NCI-H1417 treated with DMSO at 0.1 percent for 48 hours (cell line): ENCODE measurements at regions not wholly inside any gene's neighbourhood (a gene's known extent, or its start where the extent isn't known, plus 50 kb on each side); places are given as distances from the start of the nearest gene placed in this dataset.
A peak's percentile ranks its signal among the peaks of the same experiment; 100 is the strongest.
"Not testable (repeated sequence)": the region's sequence is repeated elsewhere in the genome, so short reads cannot be mapped to it uniquely, and the experiment has no call there.

Experiments used
- DNase-seq: peaks from one replicate; lab custom pipeline; 2025; lab: John Stamatoyannopoulos, UW

DNA sequence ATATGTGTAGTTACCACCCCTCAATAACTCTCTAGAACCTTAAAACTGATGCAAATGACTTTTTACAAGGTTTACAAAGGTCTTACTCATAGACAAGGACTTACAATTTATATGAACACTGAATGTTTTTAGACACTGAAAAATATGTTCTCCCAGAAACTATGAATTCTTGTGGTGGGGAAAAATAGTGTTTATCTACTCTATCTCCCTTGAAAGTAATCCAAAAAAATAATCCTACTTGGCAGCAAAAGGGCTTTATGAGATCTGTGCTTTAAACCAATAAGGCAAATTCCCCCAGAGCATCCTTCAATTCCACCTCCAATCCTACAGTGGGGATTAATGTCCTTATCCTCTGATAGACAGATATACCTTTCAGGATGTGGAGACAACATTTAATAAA, 1984.1 kb upstream of the RAG2 start:
- no peak for DNase-seq

DNA sequence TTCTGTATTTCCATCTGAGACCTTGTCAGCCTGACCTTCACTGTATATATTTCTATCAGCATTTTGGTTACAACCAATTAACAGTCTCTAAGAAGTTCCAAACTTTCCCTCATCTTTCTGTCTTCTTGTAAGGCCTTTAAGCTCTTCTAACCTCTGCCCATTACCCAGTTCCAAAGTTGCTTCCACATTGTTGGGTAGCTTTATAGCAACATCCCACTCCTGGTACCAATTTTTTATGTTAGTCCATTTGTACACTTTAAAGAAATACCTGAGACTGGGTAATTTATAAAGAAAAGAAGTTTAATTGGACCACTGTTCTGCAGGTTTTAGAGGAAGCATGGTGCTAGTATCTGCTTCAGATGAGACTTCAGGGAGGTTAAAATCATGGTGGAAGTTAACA, 1979.7 kb upstream of the RAG2 start:
- DNase-seq = no peak

DNA sequence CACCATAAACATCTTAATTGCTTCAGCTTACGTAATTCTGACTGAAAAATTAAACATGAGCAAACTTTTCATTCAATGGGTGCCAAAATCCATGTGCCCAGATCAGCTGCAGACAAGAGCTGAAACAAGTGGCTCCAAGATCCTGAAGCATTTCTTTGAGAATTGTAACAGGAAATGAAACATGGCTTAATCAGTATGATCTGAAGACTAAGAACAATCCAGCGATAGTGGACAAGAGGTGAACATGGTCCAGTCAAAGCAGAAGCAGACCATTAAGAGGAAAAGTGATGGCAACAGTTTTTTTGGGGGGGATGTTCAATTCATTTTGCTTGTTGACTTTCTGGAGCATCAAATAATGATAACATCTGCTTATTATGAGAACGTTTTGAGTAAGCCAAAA, 1964.5 kb upstream of the RAG2 start:
- DNase-seq = no peak

DNA sequence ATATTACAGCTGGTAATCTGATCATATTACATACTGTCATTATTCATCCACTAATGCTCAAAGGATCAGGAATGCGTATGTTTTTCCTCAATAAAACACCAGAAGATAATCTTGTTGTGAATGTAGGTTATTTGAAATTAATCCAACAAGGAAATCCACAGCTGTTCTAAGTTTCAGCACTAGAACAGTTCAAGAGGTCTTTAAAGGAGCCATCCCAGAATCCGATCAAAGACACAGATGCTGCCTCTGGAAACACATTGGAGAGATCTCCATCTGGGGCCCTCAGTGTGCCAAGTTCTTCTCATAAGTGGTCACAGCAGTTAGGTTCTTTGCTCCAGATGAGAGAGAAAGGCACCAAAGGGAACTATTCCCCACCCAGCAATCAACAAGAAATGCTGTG, 1955.1 kb upstream of the RAG2 start:
- no peak for DNase-seq

DNA sequence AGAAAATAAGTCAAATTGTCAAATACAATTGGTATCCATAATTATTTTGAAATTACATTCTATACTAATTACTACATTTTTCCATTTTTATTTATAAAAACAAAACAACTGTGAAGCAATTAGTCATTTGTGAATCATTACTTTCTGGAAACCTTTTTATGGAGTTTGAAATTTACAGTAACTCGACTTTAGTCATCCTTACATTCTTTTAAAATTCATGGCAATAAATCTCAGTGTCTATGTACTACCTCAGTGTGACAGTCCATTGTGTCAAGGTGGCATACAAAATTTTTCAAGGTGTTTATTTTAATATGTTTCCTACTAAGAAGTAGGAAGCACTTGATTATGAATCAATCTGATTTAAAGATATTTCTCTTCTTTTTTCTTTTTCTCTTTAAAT, 1949.4 kb upstream of the RAG2 start:
- DNase-seq = no peak

DNA sequence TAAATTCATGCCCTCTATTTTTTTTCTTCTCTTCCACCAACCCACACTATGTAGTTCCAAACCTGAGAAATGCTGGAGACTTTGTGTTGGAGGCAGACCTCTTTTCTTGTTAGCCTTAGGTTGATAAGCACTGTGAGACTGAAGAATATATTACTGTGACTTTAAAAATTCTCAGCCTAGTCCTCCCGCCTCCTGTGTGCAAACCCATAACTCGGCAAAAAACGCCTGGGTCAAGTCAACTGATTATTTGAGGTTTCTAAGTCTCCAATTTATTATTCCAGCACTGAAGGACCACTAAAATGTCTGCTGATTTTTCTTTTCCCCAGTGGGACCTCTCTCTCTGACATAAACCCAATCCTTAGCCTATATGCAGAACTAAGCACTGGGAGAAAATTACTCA, 1946.0 kb upstream of the RAG2 start:
- no peak for DNase-seq

DNA sequence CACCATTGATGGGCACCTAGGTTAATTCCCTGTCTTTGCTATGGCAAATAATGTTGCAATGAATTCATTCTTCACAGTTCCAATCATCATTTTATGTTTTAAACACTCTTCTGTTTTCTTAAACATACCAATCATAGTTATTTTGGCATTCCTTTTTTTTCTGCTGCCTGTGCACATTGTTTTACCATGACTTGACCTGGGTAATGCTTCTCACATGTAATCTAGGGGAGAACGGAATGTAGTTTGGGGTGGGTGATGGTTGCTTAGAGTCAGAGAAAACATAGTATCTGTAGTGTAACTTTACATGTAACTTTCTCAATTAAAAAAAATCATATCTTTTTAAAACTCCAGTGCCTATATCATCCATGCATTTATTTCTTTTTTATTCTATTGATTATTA, 1945.3 kb upstream of the RAG2 start:
- DNase-seq = no peak

DNA sequence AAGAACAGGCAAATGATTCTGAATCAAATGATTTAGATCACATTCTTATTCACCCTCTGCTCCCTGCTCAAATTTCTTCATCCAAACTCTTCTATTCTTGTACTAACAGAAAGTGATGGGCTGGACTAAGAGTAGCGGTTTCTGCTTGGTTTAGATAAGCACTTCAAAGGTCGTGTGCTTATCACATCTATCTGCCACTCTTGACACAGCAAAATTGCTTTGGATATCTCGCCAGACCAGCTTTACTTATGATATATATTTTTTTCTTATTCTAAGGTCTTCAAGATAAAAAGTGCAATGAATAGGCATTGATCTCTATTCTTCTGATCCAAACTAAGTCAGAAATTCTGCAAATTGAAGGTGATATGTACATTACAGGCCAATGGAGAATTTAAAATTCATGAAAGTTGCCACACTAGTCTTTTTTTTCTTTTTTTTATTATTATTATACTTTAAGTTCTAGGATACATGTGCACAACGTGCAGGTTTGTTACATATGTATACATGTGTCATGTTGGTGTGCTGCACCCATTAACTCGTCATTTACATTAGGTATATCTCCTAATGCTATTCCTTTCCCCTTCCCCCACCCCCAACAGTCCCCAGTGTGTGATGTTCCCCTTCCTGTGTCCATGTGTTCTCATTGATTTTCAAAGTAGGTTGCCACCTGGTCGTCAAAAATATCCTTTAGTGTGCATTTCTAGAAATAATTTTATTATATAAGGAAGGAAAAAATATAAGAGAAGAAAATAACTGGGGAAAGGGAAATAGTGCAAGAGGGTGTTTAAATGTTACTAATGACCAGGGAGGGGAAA, 1941.0 kb upstream of the RAG2 start:
- no peak for DNase-seq

DNA sequence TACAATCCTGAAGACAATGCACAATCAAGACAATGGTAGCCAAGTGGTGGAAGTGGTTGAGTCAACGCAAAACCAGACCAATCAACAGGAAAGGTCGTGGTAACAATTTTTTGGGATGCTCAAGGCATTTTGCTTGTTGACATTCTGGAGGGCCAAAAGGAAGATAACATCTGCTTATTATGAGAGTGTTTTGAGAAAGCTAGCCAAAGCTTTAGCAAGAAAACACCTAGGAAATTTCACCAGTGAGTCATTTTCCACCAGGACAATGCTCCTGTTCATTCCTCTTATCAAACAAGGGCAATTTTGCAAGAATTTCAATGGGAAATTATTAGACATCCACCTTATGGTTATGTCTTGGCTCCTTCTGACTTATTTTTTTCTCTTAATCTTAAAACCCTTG, 1932.2 kb upstream of the RAG2 start:
- DNase-seq = no peak

DNA sequence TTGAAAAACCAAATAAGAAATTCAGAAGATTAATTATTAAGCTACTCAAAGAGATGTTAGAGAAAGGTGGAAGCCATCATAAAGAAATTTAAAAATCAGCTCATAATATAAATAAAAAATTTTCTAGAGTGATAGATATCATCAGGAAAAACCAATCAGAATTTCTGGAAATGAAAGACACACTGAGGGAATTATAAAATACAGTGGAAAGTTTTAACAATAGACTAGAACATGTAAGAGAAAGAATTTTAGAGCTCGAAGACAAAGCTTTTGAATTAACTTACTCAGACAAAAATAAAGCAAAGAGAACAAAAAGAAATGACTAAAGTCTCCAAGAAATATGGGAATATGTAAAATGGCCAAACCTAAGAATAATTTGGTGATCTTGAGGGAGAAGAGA, 1926.9 kb upstream of the RAG2 start:
- no peak for DNase-seq

DNA sequence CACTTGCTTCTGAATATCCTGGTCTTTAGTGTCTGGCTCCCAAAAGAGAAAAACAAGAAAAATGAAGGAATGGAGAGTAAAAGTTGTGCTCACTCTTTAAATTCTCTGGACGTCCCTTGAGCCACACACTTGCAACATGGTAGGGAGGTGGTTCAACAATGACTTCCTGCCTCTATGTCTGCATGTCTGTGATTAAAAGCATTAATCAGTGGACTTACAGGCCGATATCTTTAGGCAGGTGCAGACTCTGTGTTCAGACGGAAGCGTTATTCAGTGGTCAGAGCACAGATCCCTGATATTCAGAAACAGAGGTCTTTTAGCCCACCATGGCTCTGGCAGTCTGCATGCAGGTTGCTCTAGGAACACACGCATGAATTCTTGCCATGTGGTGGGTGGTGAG, 1920.0 kb upstream of the RAG2 start:
- no peak for DNase-seq

DNA sequence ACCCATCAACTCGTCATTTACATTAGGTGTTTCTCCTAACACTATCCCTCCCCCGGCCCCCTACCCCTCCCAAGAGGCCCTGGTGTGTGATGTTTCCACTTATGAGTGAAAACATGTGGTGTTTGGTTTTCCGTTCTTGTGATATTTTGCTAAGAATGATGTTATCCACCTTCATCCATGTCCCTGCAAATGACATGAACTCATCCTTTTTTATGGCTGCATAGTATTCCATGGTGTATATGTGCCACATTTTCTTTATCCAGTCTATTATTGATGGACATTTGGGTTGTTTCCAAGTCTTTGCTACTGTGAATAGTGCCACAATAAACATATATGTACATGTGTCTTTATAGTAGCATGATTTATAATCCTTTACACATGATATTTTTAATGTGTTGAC, 1914.8 kb upstream of the RAG2 start:
- DNase-seq = not testable (repeated sequence)

DNA sequence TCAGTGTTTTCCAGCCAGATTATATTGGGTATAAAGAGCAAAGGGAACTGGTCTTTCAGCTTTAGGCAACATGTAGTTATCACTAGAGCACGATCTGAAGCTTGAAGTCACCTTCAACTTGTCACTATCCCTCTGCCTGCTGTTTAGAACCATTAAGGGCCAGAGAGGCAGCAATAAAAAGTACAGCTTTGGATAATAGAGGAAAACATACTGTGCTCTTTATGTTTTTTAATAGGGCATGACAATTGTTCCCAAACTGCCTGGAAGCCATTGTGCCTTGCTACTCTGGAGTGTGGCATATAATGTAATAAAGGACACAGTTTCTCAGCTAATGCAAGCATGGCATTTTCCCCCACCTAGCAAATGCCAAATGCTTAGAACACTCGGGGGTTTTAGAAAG, 1912.0 kb upstream of the RAG2 start:
- DNase-seq = peak; percentile 35

DNA sequence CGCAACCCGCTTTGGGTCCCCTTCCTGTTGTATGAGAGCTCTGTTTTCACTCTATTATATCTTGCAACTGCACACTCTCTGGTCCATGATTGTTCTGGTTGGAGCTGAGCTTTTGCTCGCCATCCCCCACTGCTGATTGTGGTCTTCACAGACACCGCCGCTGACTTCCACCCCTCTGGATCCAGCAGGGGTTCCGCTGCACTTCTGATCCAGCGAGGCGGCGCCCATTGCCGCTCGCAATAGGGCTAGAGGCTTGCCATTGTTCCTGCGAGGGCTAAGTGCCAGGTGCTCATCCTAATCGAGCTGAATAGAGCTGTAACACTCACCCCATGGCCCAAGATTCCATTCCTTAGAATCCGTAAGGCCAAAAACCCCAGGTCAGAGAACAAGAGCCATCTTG, 1905.8 kb upstream of the RAG2 start:
- DNase-seq = no peak

DNA sequence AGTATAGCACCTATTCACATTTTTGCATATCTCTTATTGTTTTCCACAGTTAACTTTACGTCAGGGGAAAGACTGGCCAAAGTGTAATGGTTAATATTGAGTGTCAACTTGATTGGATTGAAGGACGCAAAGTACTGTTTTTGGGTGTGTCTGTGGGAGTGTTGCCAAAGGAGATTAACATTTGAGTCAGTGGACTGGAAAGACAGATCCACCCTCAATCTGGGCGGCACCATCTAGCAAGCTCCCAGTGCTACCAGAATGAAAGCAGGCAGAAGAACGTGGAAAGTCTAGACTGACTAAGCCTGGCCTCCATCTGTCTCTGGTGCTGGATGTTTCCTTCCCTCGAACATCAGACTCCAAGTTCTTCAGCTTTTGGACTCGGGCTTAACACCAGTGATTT, 1900.7 kb upstream of the RAG2 start:
- no peak for DNase-seq

DNA sequence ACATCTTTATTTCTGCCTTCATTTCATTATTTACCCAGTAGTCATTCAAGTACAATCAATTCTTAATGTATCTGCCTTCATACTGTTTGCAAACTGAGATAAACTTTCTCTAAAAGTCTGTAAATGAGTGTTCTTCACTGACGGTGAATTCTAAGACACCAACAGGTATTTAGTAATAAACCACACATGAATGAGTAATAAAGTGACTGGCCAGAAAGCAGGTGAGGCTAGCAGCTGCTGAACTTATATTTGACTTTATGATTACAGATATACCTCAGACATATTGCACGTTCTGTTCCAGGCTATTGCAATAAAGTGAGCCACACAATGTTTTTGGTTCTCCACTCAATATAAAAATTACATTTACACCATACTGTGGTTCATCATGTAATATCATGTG, 1894.0 kb upstream of the RAG2 start:
- DNase-seq = no peak

DNA sequence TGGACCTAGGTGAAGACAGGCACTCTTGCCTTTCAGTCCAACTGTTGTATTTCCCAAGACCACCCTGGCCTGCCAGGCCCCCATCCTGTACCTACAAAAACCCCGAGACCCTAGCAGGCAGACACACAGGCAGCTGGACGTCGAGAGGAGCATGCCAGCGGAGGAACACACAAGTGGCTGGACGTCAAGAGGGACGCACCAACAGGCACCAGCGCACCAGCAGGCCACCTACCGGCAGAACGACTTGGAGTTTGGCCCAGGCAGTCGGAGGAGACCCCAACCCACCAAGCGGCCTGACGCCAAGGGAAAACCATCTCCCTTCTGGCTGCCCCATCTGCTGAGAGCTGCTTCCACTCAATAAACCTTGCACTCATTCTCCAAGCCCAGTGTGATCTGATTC, 1883.4 kb upstream of the RAG2 start:
- no peak for DNase-seq

DNA sequence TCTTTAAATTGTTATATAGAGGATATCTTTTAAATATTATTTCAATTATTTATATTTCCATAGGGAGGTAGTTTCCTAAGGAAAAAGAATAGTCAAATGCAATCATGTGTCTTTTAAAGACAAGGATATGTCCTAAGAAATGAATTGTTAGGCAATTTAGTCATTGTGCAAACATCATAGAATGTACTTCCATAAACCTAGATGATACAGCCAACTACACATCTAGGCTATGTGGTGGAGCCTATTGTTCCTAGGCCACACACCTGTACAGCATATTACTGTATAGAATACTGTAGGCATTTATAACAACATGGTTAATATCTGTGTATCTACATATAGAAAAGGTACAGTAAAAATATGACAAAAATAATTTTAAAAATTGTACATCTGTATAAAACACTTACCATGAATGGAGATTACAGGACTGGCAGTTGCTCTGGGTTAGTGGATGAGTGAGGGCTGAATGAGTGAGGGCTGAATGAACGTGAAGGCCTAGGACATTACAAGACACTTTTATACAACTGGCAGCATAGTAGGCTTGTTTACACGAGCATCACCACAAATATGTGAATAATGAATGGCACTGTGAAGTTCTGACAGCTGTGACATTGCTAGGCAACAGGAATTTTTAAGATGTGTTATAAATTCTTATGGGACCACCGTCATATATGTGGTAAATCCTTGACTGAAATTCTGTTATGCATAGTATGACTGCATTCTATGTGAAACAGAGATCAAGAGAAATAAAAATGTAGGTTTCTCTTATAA, 1879.0 kb upstream of the RAG2 start:
- DNase-seq = no peak

DNA sequence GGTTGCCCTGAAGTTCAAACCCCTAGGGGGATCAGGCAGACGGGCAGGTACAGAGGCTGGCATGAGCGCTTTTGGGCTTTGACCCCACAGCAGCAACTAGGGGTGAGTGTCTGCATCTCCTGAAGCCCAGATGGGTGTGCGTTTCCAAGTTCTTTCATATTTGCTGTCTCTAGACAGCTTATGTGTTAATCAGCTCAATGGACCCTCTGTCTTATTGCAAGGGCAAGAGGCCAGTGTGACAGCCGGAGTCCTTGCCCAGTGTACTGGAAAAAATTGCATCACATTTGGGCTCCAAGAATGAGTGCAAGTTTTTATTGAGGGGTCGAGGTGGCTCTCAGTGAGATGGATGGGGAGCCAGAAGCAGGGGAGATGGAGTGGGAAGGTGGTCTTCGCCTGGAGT, 1863.7 kb upstream of the RAG2 start:
- no peak for DNase-seq

DNA sequence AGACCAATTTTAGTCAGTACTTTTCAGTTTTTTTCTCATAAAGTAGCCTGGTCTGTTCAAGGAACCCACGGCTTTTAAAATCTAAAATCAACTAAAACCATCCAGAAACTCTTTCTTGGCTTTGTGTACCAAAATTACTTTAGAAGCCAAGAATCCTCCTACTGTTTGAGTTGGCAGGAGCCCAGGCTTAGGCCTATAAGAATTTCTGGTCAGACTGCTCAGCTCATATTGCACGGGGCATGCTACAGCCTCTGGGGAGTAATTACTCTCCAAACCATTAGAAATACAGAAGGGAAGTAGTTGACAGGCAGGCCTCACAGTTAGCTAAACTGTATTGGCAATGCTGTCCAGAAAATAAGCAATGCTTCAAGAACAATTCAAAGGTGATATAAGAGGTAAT, 1862.9 kb upstream of the RAG2 start:
- DNase-seq = no peak

DNA sequence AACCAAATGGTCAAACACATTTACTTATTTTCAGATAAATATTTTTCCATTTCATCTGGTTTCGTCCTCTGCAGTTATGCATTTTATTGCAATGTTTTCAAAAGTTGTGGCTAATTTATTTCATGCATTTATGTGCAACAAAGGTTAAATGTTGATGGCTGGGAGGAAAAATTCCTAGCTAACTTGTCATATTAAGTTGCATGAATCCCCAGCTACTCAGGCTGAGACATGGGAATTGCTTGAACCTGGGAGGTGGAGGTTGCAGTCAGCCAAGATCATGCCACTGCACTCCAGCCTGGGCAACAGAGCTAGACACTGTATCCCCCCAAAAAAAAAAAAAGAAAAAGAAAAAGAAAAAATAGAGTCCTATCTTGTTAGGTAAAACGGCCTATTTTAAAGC, 1862.4 kb upstream of the RAG2 start:
- DNase-seq = no peak

DNA sequence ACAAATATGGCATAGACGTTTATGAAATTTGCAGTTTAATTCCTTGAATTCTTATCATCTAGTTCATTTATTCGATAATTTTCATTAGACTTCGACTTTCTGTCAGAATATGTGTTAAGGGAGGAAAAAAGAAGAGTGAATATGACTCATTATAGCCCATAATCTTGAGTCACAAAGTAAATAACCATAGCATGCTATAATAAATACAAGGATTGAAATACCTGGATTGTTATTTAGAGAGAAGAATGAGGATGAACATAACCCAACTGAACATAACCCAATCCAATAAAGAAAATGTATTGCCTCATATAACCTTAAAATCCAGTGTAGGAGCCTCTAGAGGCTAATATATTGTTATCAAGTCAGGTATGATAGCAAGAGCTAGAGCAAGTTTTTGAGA, 1858.3 kb upstream of the RAG2 start:
- no peak for DNase-seq

DNA sequence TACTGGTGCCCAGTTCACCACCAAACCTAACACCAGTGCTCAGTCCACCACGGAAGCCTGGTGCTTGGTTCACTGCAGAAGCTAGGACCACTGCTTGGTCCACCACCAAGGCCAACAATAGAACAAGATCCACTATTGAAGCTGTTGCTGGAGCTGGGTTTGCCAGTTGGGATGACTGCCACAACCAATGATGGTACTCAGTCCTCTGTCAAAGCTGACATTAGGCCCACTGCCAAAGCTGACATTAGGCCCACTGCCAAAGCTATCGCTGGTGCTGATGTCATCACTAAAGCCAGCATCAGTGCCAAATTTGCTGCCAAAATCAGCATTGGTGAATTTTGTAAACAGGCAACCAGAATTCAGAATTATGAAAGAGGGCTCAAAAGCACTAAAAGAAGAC, 1850.2 kb upstream of the RAG2 start:
- no peak for DNase-seq

DNA sequence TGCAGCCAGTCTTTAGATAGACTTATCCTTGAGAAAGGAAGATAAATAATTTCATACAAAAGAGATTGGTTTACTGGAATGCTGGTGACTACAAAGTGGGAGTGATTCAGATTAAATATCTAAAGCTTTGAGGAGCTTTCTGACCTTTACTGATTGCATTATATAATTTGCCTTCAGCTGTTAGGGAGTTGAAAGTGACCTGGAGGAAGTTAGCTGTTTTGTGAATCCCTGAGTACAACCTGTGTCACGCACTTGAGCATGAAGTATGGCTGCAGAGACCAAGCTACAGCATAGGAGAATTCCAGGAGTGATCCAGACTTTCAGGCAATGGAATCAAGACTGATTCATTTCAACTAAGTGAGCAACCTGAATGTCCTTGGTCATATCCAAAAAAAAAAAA, 1848.3 kb upstream of the RAG2 start:
- no peak for DNase-seq
